Body of pancreas (tissue), 4 donors: ENCODE measurements at regions not wholly inside any gene's neighbourhood (a gene's known extent, or its start where the extent isn't known, plus 50 kb on each side); places are given as distances from the start of the nearest gene placed in this dataset.

Experiments
- CTCF ChIP-seq, 7 experiments: fragments of 450-650 bp in 4 of 7; fragments of 200-600 bp in 3 of 7; sonication (generic) in 3 of 7; IDR thresholded peaks; one replicate each; pipeline ENCODE4 v1.5.1; 2016 to 2019; ENCODE audit warnings: antibody characterized with exemption in 7 of 7
- POLR2A ChIP-seq, 3 donors: fragments of 450-650 bp; IDR thresholded peaks; one replicate each; pipeline ENCODE4 v1.6.1; 2016; ENCODE audit warnings: antibody characterized with exemption in 3 of 3, mild to moderate bottlenecking in 2 of 3

- TF ChIP-seq CTCF (IDR thresholded peaks at IDR 0.05), result no peak
- TF ChIP-seq POLR2A (IDR thresholded peaks at IDR 0.05), result no peak
These were observed 64.4 kb upstream of the STK26 start for GRCh38 chrX:131958724-131959123.
